K562 (cell line): ENCODE measurements at regions not wholly inside any gene's neighbourhood (a gene's known extent, or its start where the extent isn't known, plus 50 kb on each side); places are given as distances from the start of the nearest gene placed in this dataset.

Experiments used
- ATAC-seq: fragments of 200-7000 bp; cut with Tn5 transposase; 3 replicates; pipeline ENCODE4 v1.9.1; 2020; ENCODE audit warnings: moderate library complexity
- BruUV-seq: library from RNA; stranded (reverse); fragments of 400-500 nt; replicated peaks from 2 replicates; lab custom pipeline; 2021; lab: Mats Ljungman, UMichigan
- CTCF ChIA-PET: fragments of 300-600 bp; formaldehyde crosslinking; extraction: SDS; loops from one replicate; lab custom pipeline; 2021; ENCODE audit warnings: low intra/inter-chr PET ratio; lab: Yijun Ruan, JAX
- POLR2A ChIA-PET: fragments of 300-600, 350-650 bp; sonication (Branson Sonifier 250); formaldehyde crosslinking; extraction: SDS; loops from one replicate; lab custom pipeline; 2021; ENCODE audit warnings: antibody characterized with exemption, inconsistent platforms; lab: Yijun Ruan, JAX
- DNase-seq, 4 experiments: peaks; one replicate each; pipeline versions ENCODE4 v3.0.0 to v3.0.0-alpha.2; 2011 to 2018; ENCODE audit warnings: low spot score in 3 of 4, mixed read lengths in 3 of 4; ENCODE audit errors: extremely low read depth in 1 of 4
- FAIRE-seq: peaks from 2 replicates; lab custom pipeline; 2011; peaks lifted over from hg19 to GRCh38; lab: Jason Lieb, UNC
- H2AFZ ChIP-seq: 2 replicates; pipeline ENCODE4 v1.6.0; 2011; ENCODE audit warnings: low read depth, low read length, control low read depth, inconsistent platforms
- H3K27ac ChIP-seq: fragments of 200-600 bp; 3 replicates; pipeline ENCODE4 v1.8.0; 2011; ENCODE audit warnings: low read depth, mild to moderate bottlenecking, control low read depth, inconsistent platforms, low read length, moderate library complexity, mixed read lengths; ENCODE audit errors: extremely low read depth
- H3K27me3 ChIP-seq, 2 experiments: fragments of 300-600 bp in 1 of 2; 2 replicates in 1 of 2; 3 replicates in 1 of 2; pipeline versions ENCODE4 v1.6.0 to v1.8.0; 2011; ENCODE audit warnings: inconsistent platforms in 2 of 2, low read length in 2 of 2, mild to moderate bottlenecking in 1 of 2, mixed read lengths in 1 of 2, moderate library complexity in 1 of 2; ENCODE audit not compliant: control insufficient read depth in 2 of 2, insufficient read depth in 2 of 2
- H3K36me3 ChIP-seq: fragments of 300-600 bp; 3 replicates; pipeline ENCODE4 v1.8.0; 2011; ENCODE audit warnings: mild to moderate bottlenecking, low read length, inconsistent platforms; ENCODE audit not compliant: control insufficient read depth, insufficient read depth
- H3K4me1 ChIP-seq, 2 experiments: fragments of 200-600 bp in 1 of 2; replicated peaks in 1 of 2; 2 replicates in 1 of 2; 3 replicates in 1 of 2; pipeline versions ENCODE4 v1.5.1 to v1.8.0; 2011; ENCODE audit warnings: inconsistent platforms in 2 of 2, low read length in 2 of 2, mild to moderate bottlenecking in 1 of 2, mixed read lengths in 1 of 2, moderate library complexity in 1 of 2; ENCODE audit not compliant: control insufficient read depth in 2 of 2, insufficient read depth in 2 of 2
- H3K4me2 ChIP-seq: 2 replicates; pipeline ENCODE4 v1.6.1; 2011; ENCODE audit warnings: low read length, control low read depth, inconsistent platforms, mixed read lengths; ENCODE audit not compliant: insufficient read depth
- H3K4me3 ChIP-seq: fragments of 200-600 bp; sonication (generic), shearing (Covaris generic); 2 replicates; pipeline ENCODE4 v1.5.1; 2016; ENCODE audit warnings: control low read depth, inconsistent platforms
- H3K79me2 ChIP-seq: fragments of 200-600 bp; 3 replicates; pipeline ENCODE4 v1.8.0; 2011; ENCODE audit warnings: low read length, inconsistent platforms; ENCODE audit not compliant: control insufficient read depth, insufficient read depth
- H3K9ac ChIP-seq, 2 experiments: 2 replicates each; pipeline versions ENCODE4 v1.6.0 to v1.6.1; 2011; ENCODE audit warnings: low read depth in 2 of 2, low read length in 2 of 2, control low read depth in 1 of 2, inconsistent platforms in 1 of 2, mild to moderate bottlenecking in 1 of 2, mixed read lengths in 1 of 2; ENCODE audit not compliant: insufficient read depth in 1 of 2
- H3K9me1 ChIP-seq: one replicate; pipeline ENCODE4 v1.6.0; 2011; ENCODE audit warnings: inconsistent platforms, mild to moderate bottlenecking, low read length, moderate library complexity; ENCODE audit not compliant: control insufficient read depth, insufficient read depth
- H3K9me3 ChIP-seq: replicated peaks from 2 replicates; pipeline ENCODE4 v1.5.1; 2011; ENCODE audit warnings: low read depth, low read length, inconsistent platforms; ENCODE audit not compliant: control insufficient read depth, insufficient read depth
- H4K20me1 ChIP-seq: replicated peaks from 2 replicates; pipeline ENCODE4 v1.6.1; 2011; ENCODE audit warnings: low read length, inconsistent platforms, mixed read lengths; ENCODE audit not compliant: control insufficient read depth, insufficient read depth
- E2F1 ChIP-seq: sonication (generic); formaldehyde crosslinking; IDR thresholded peaks from 2 replicates; pipeline ENCODE4 v1.8.1; 2023; ENCODE audit warnings: mild to moderate bottlenecking, missing genetic modification reagents, moderate library complexity
- GTF2A2 ChIP-seq: IDR thresholded peaks from 2 replicates; pipeline ENCODE4 v1.6.1; 2016; ENCODE audit warnings: mild to moderate bottlenecking, missing genetic modification characterization, missing compliant biosample characterization
- PTBP1 ChIP-seq: fragments of 200-400 bp; formaldehyde crosslinking; IDR thresholded peaks from 2 replicates; pipeline ENCODE4 v1.6.1; 2017; ENCODE audit warnings: low read depth, low read length
- SMARCA5 ChIP-seq: fragments of 450-650 bp; IDR thresholded peaks from 2 replicates; pipeline ENCODE4 v1.6.1; 2016
- TAL1 ChIP-seq: fragments of 450-650 bp; IDR thresholded peaks from 2 replicates; pipeline ENCODE4 v1.6.1; 2016; ENCODE audit warnings: mild to moderate bottlenecking
- YBX1 ChIP-seq: fragments of 450-650 bp; IDR thresholded peaks from 2 replicates; pipeline ENCODE4 v1.7.1; 2016; ENCODE audit warnings: mild to moderate bottlenecking
- ZNF780A ChIP-seq: fragments of 250-450 bp; sonication (Bioruptor Pico); IDR thresholded peaks from 2 replicates; pipeline ENCODE4 v1.5.0; 2021; ENCODE audit warnings: mild to moderate bottlenecking
- WGBS: fragments of 100-300 bp; shearing (Covaris generic); methylation state at CpG from one replicate; pipeline ENCODE4 v1.1.6; 2016; ENCODE audit warnings: low coverage, mixed read lengths; ENCODE audit not compliant: insufficient coverage; ENCODE audit errors: missing lambda C conversion rate; 5-methylcytosine and 5-hydroxymethylcytosine counted together
- in situ Hi-C: fragments of 300-500 bp; cut with MboI; formaldehyde crosslinking; loops from 4 replicates; pipeline ENCODE4 v1.15.0; 2018; ENCODE audit warnings: inconsistent platforms, mixed read lengths
- intact Hi-C: fragments of 100-400 bp; cut with micrococcal nuclease; formaldehyde crosslinking; loops from 2 replicates; pipeline ENCODE4 v1.14.2; 2022

- in situ Hi-C loops (no loop called here), intact Hi-C loops (no loop called here)
- no peak overlapping the region for H2AFZ ChIP-seq
- BruUV-seq = no TSS peak
- 2% methylated on average over 24 of the region's 24 CpGs for WGBS
- no peaks in the 10 kb centered on the region for H3K36me3 ChIP-seq
- CTCF ChIA-PET = no interaction called here
- H3K4me2 ChIP-seq = no peak overlapping the region
- no peaks in the 10 kb centered on the region for H4K20me1 ChIP-seq
- POLR2A ChIA-PET = no interaction called here
- ATAC-seq (no peak), FAIRE-seq (no peak), DNase-seq (no peak)
- no peaks in the 10 kb centered on the region for H3K9me3 ChIP-seq
- no peaks in the 10 kb centered on the region for H3K79me2 ChIP-seq
- peaks cover 2 to 14% of the 10 kb centered on the region in 2 experiments; a peak in 2 of 5 replicates for H3K27me3 ChIP-seq
- no peak overlapping the region for H3K27ac ChIP-seq
- H3K9me1 ChIP-seq = no peaks in the 10 kb centered on the region
- H3K4me3 ChIP-seq = no peak overlapping the region
- TF ChIP-seq YBX1 (no peak), ZNF780A (CRISPR knock-in tag) (no peak), PTBP1 (no peak), SMARCA5 (no peak), E2F1 (CRISPR knock-in tag) (no peak), GTF2A2 (tag) (no peak), TAL1 (no peak)
- no peaks in the 10 kb centered on the region for H3K4me1 ChIP-seq
- no peak overlapping the region for H3K9ac ChIP-seq
These were observed 96.0 kb downstream of the RPLP1 start for GRCh38 chr15:69548395-69549180.
